ENCODE measurements at regions not wholly inside any gene's neighbourhood (a gene's known extent, or its start where the extent isn't known, plus 50 kb on each side); places are given as distances from the start of the nearest gene placed in this dataset.

DNA sequence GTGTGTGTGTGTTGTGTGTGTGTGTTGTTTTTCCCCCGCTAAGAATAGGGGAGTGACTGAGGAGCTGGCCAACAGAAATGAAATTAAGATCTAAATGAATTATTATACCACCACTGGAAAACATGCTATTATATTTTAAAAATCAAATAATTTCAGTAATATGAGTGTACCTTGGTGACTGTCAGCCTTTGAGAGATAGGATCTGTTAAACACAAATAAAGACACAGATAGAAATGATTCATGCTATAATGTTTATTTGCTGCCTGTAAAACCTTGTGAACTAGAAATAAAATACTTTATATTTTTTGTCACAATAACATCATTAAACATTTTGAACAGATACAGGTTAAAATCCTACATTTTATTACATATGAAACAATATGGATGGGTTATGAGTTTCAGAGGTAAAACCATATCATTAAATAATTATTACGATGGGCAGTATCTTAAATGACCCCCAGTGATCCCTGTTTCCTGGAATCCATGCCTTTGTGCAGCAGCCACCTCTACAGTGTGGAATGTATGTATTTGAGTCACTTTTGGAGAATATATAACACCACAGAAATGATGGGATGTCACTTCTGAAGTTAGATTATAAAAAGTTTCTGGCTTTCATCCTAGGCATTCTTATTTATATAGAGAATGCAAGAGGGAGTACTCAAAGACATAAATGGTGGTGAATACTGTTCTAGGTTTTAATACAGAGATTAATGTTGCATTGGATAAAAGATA is 617.2 kb downstream of the CDH18 start:
- no peak overlapping the region for H3K4me3 ChIP-seq (ENCODE audit: low read depth, low read length)
- TF ChIP-seq, protein P1, sequence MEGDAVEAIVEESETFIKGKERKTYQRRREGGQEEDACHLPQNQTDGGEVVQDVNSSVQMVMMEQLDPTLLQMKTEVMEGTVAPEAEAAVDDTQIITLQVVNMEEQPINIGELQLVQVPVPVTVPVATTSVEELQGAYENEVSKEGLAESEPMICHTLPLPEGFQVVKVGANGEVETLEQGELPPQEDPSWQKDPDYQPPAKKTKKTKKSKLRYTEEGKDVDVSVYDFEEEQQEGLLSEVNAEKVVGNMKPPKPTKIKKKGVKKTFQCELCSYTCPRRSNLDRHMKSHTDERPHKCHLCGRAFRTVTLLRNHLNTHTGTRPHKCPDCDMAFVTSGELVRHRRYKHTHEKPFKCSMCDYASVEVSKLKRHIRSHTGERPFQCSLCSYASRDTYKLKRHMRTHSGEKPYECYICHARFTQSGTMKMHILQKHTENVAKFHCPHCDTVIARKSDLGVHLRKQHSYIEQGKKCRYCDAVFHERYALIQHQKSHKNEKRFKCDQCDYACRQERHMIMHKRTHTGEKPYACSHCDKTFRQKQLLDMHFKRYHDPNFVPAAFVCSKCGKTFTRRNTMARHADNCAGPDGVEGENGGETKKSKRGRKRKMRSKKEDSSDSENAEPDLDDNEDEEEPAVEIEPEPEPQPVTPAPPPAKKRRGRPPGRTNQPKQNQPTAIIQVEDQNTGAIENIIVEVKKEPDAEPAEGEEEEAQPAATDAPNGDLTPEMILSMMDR (IDR thresholded peaks at IDR 0.05; ENCODE audit: low read depth, low read length, missing control alignments), result no peak
- no peak for DNase-seq (ENCODE audit: low read depth)

GRCh38 chr5:19388391-19388790 is 599.6 kb downstream of the CDH18 start:
- H3K4me3 ChIP-seq (ENCODE audit: low read depth, low read length), result no peak overlapping the region
- TF ChIP-seq, protein P1 (IDR thresholded peaks at IDR 0.05; ENCODE audit: low read depth, low read length, missing control alignments), result no peak
- no peak for DNase-seq (ENCODE audit: low read depth)

DNA sequence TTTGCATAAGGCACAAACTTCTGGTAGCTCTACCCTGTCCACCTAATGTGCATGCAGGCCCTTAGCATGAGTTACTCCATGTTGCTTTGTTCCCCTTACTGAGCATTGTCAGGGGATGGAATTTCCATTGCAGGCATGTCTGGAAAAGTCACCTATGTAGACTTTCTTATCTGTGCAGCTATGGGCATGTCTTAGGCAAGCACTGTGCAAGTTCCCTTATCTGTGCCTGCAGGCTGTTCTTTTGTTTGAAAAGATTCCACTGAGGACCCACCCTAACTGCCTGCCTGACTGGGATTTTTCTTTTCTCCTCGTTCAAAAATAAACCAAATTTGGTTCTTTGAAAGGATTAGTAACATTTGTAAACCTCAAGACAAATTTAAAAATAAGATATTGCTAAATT is 587.0 kb downstream of the CDH18 start:
- DNase-seq (ENCODE audit: low read depth), result no peak
- TF ChIP-seq, protein P1 (IDR thresholded peaks at IDR 0.05; ENCODE audit: low read depth, low read length, missing control alignments), result no peak

DNA sequence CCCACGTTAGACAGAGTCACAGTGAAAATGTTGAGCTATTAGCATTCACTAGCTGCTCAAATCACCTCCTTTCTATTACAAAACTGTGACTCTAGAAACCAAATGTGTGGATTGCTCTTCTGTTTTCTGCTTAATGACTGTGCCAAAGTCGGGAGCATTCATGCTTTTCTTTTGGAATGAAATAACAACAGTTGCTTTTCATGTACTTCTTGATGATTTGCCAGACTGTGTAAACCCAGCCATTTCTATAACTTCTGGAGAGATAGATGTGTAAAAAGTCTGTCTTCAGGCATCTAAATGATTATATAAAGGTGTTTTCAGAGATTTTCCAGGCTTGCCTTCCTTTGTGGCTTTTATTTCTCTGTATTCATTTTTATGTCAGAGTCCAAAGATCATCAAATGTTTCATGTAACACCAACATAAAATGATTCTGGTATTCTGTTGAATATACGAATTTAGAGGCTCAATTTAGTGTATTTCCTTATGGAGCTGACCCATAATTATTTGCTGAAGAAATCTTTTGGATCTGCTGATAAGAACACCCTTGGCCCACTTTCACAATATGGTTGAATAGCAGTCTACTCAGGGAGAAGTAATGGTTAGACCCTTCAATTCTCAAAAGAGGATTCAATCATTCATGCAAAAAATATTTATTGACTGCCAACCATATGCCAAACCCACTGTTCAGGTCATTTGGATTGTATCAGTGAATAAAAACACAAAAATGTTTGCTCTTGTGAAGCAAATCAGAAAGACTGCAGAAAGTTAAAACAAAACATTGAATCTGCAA is 581.2 kb downstream of the CDH18 start:
- no peak for DNase-seq (ENCODE audit: low read depth)
- TF ChIP-seq, protein P1 (IDR thresholded peaks at IDR 0.05; ENCODE audit: low read depth, low read length, missing control alignments), result no peak
- no peak overlapping the region for H3K4me3 ChIP-seq (ENCODE audit: low read depth, low read length)

More for the DNA sequence above, 587.0 kb downstream of the CDH18 start:
- H3K4me3 ChIP-seq (ENCODE audit: low read depth, low read length), result no peak overlapping the region

DNA sequence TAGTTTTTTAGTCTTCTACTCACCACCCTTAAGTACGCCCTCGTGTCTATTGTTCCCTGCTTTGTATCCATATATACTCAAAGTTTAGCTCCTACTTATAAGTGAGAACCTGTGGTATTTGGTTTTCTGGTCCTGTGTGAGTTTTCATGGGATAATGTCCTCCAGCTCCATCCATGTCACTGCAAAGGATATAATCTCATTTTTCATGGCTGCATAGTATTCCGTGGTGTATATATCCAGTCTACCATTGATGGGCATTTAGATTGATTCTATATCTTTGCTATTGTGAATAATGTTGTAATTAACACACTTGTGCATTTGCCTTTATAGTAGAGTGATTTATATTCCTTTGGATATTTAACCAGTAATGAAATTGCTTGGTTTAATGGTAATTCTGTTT is 579.9 kb downstream of the CDH18 start:
- H3K4me3 ChIP-seq (ENCODE audit: low read depth, low read length), result no peak overlapping the region
- TF ChIP-seq, protein P1 (IDR thresholded peaks at IDR 0.05; ENCODE audit: low read depth, low read length, missing control alignments), result no peak
- no peak for DNase-seq (ENCODE audit: low read depth)

GRCh38 chr5:19411936-19412335 is 576.1 kb downstream of the CDH18 start:
- no peak for DNase-seq (ENCODE audit: low read depth)
- no peak overlapping the region for H3K4me3 ChIP-seq (ENCODE audit: low read depth, low read length)
- TF ChIP-seq, protein P1 (IDR thresholded peaks at IDR 0.05; ENCODE audit: low read depth, low read length, missing control alignments), result no peak

All from GM12864 (cell line).